ENCODE measurements at regions not wholly inside any gene's neighbourhood (a gene's known extent, or its start where the extent isn't known, plus 50 kb on each side); places are given as distances from the start of the nearest gene placed in this dataset.
"Not testable (repeated sequence)": the region's sequence is repeated elsewhere in the genome, so short reads cannot be mapped to it uniquely, and the experiment has no call there.

- no peak for DNase-seq (ENCODE audit: low spot score)
Observed at GRCh38 chr18:61677435-61677970, 215.3 kb downstream of the RNF152 start.

GRCh38 chr18:61676773-61677434, 215.9 kb downstream of the RNF152 start:
- no peak for DNase-seq (ENCODE audit: low spot score)

GRCh38 chr18:61669320-61669719, 223.5 kb downstream of the RNF152 start:
- no peak for DNase-seq (ENCODE audit: low spot score)

- DNase-seq (ENCODE audit: low spot score) = no peak
Observed at GRCh38 chr18:61666876-61667590, 225.8 kb downstream of the RNF152 start.

GRCh38 chr18:61664419-61665084, 228.3 kb downstream of the RNF152 start:
- no peak for DNase-seq (ENCODE audit: low spot score)

- DNase-seq (ENCODE audit: low spot score) = no peak
Observed at GRCh38 chr18:61662726-61663125, 230.1 kb downstream of the RNF152 start.

- DNase-seq (ENCODE audit: low spot score) = no peak
Observed at GRCh38 chr18:61658431-61658830, 234.4 kb downstream of the RNF152 start.

- DNase-seq (ENCODE audit: low spot score) = no peak
Observed at GRCh38 chr18:61657066-61657732, 235.6 kb downstream of the RNF152 start.

GRCh38 chr18:61655630-61656029, 237.2 kb downstream of the RNF152 start:
- no peak for DNase-seq (ENCODE audit: low spot score)

- DNase-seq (ENCODE audit: low spot score) = peak; percentile 41
Observed at GRCh38 chr18:61653823-61654551, 238.8 kb downstream of the RNF152 start.

GRCh38 chr18:61651880-61652268, 240.9 kb downstream of the RNF152 start:
- DNase-seq (ENCODE audit: low spot score) = no peak

- peak; percentile 87 for DNase-seq (ENCODE audit: low spot score)
Observed at GRCh38 chr18:61651145-61651879, 241.5 kb downstream of the RNF152 start.

GRCh38 chr18:61643884-61644647, 248.7 kb downstream of the RNF152 start:
- no peak for DNase-seq (ENCODE audit: low spot score)

GRCh38 chr18:61639886-61640285, 252.9 kb downstream of the RNF152 start:
- DNase-seq (ENCODE audit: low spot score) = no peak

- DNase-seq (ENCODE audit: low spot score) = no peak
Observed at GRCh38 chr18:61637905-61638595, 254.8 kb downstream of the RNF152 start.

- no peak for DNase-seq (ENCODE audit: low spot score)
Observed at GRCh38 chr18:61637319-61637718, 255.5 kb downstream of the RNF152 start.

GRCh38 chr18:61635901-61636528, 256.8 kb downstream of the RNF152 start:
- peak; percentile 85 for DNase-seq (ENCODE audit: low spot score)

- DNase-seq (ENCODE audit: low spot score) = no peak
Observed at GRCh38 chr18:61628085-61628484, 264.7 kb downstream of the RNF152 start.

- DNase-seq (ENCODE audit: low spot score) = not testable (repeated sequence)
Observed at GRCh38 chr18:61624631-61625030, 268.2 kb downstream of the RNF152 start.

Data from SK-N-DZ (cell line).